HEK293 (cell line): ENCODE measurements at regions not wholly inside any gene's neighbourhood (a gene's known extent, or its start where the extent isn't known, plus 50 kb on each side); places are given as distances from the start of the nearest gene placed in this dataset.

Source experiments
- CTCF ChIA-PET: fragments of 350-600 bp; formaldehyde crosslinking; extraction: SDS; loops from one replicate; lab custom pipeline; 2021; ENCODE audit warnings: antibody characterized with exemption; lab: Yijun Ruan, JAX
- POLR2A ChIA-PET: fragments of 300-600 bp; formaldehyde crosslinking; extraction: SDS; loops from one replicate; lab custom pipeline; 2020; ENCODE audit warnings: antibody characterized with exemption, inconsistent platforms; lab: Yijun Ruan, JAX
- H3K27ac ChIP-seq: fragments of 200-500 bp; sonication (Bioruptor generic); 2 replicates; pipeline ENCODE4 v1.5.1; 2014; ENCODE audit warnings: low read depth, low read length, control low read depth, inconsistent platforms; ENCODE audit errors: extremely low read depth
- H3K36me3 ChIP-seq, 2 experiments: fragments of 200-500 bp in 1 of 2; sonication (Bioruptor generic) in 1 of 2; 1 replicate in 1 of 2; 2 replicates in 1 of 2; pipeline ENCODE4 v1.5.1; 2014 to 2017; ENCODE audit warnings: inconsistent platforms in 2 of 2, low read length in 2 of 2; ENCODE audit not compliant: control insufficient read depth in 2 of 2, insufficient read depth in 1 of 2
- H3K4me1 ChIP-seq: fragments of 200-500 bp; sonication (Bioruptor generic); 2 replicates; pipeline ENCODE4 v1.5.1; 2014; ENCODE audit warnings: mild to moderate bottlenecking, low read length, inconsistent platforms; ENCODE audit not compliant: control insufficient read depth, insufficient read depth
- H3K4me3 ChIP-seq: 2 replicates; pipeline ENCODE4 v1.5.1; 2011; ENCODE audit warnings: low read depth, mild to moderate bottlenecking, control low read depth, low read length, moderate library complexity
- H3K9me3 ChIP-seq: fragments of 200-500 bp; sonication (Bioruptor generic); 2 replicates; pipeline ENCODE4 v1.5.1; 2014; ENCODE audit warnings: low read depth, low read length, inconsistent platforms; ENCODE audit not compliant: control insufficient read depth, insufficient read depth
- HOXC10 ChIP-seq: sonication (generic); formaldehyde crosslinking; IDR thresholded peaks from 2 replicates; pipeline ENCODE4 v1.8.1; 2023; ENCODE audit warnings: mild to moderate bottlenecking, missing genetic modification reagents
- KLF16 ChIP-seq: fragments of 450-650 bp; formaldehyde crosslinking; IDR thresholded peaks from 2 replicates; pipeline ENCODE4 v1.5.1; 2017; ENCODE audit warnings: missing biosample characterization, missing genetic modification characterization
- OVOL3 ChIP-seq: fragments of 450-650 bp; formaldehyde crosslinking; IDR thresholded peaks from 2 replicates; pipeline ENCODE4 v1.5.1; 2016; ENCODE audit warnings: missing biosample characterization, missing genetic modification characterization
- RBAK ChIP-seq: fragments of 450-650 bp; formaldehyde crosslinking; IDR thresholded peaks from 2 replicates; pipeline ENCODE4 v1.5.1; 2016; ENCODE audit warnings: missing biosample characterization, missing genetic modification characterization
- TRIM28 ChIP-seq: IDR thresholded peaks from 2 replicates; pipeline ENCODE4 v1.6.1; 2011; ENCODE audit warnings: low read length, control low read depth, borderline replicate concordance
- ZBTB44 ChIP-seq: fragments of 450-650 bp; IDR thresholded peaks from 2 replicates; pipeline ENCODE4 v1.5.1; 2018; ENCODE audit warnings: missing biosample characterization, mild to moderate bottlenecking, missing genetic modification characterization
- ZNF133 ChIP-seq: fragments of 450-650 bp; formaldehyde crosslinking; IDR thresholded peaks from 2 replicates; pipeline ENCODE4 v1.5.1; 2016; ENCODE audit warnings: missing biosample characterization, missing genetic modification characterization
- ZNF16 ChIP-seq: fragments of 450-650 bp; formaldehyde crosslinking; IDR thresholded peaks from 2 replicates; pipeline ENCODE4 v1.5.1; 2016; ENCODE audit warnings: low read depth, missing biosample characterization, missing genetic modification characterization
- ZNF37A ChIP-seq: fragments of 450-650 bp; IDR thresholded peaks from 2 replicates; pipeline ENCODE4 v1.5.1; 2018; ENCODE audit warnings: missing biosample characterization, missing genetic modification characterization
- ZNF416 ChIP-seq: fragments of 450-650 bp; formaldehyde crosslinking; IDR thresholded peaks from 2 replicates; pipeline ENCODE4 v1.5.1; 2016; ENCODE audit warnings: missing biosample characterization, missing genetic modification characterization
- ZNF518A ChIP-seq: fragments of 450-650 bp; formaldehyde crosslinking; conservative IDR thresholded peaks from 2 replicates; pipeline ENCODE4 v1.5.1; 2016; ENCODE audit warnings: low read depth, missing biosample characterization, missing genetic modification characterization
- ZNF645 ChIP-seq: fragments of 450-650 bp; formaldehyde crosslinking; IDR thresholded peaks from 2 replicates; pipeline ENCODE4; 2016; ENCODE audit warnings: missing biosample characterization, missing genetic modification characterization
- ZNF776 ChIP-seq: fragments of 450-650 bp; formaldehyde crosslinking; IDR thresholded peaks from 2 replicates; pipeline ENCODE4 v1.5.0; 2017; ENCODE audit warnings: missing biosample characterization, missing genetic modification characterization, borderline replicate concordance
- ZNF777 ChIP-seq: fragments of 450-650 bp; formaldehyde crosslinking; IDR thresholded peaks from 2 replicates; pipeline ENCODE4 v1.5.1; 2017; ENCODE audit warnings: missing biosample characterization, missing genetic modification characterization, borderline replicate concordance
- ZNF792 ChIP-seq: fragments of 450-650 bp; formaldehyde crosslinking; IDR thresholded peaks from 2 replicates; pipeline ENCODE4 v1.5.1; 2016; ENCODE audit warnings: missing biosample characterization, missing genetic modification characterization
- ZSCAN18 ChIP-seq: fragments of 450-650 bp; formaldehyde crosslinking; IDR thresholded peaks from 2 replicates; pipeline ENCODE4 v1.5.1; 2016; ENCODE audit warnings: missing biosample characterization, missing genetic modification characterization
- TF ChIP-seq, protein P1 (sequence below): fragments of 450-650 bp; formaldehyde crosslinking; IDR thresholded peaks from 2 replicates; pipeline ENCODE4 v1.5.1; 2016; ENCODE audit warnings: missing biosample characterization, missing genetic modification characterization

GRCh38 chr11:32032052-32032451 is 58.8 kb upstream of the RCN1 start (continued):
- TF ChIP-seq ZNF16 (tag by site-specific recombination) (no peak), ZNF416 (tag by site-specific recombination) (no peak)
- TF ChIP-seq, all 188 proteins: peak for 0

DNA sequence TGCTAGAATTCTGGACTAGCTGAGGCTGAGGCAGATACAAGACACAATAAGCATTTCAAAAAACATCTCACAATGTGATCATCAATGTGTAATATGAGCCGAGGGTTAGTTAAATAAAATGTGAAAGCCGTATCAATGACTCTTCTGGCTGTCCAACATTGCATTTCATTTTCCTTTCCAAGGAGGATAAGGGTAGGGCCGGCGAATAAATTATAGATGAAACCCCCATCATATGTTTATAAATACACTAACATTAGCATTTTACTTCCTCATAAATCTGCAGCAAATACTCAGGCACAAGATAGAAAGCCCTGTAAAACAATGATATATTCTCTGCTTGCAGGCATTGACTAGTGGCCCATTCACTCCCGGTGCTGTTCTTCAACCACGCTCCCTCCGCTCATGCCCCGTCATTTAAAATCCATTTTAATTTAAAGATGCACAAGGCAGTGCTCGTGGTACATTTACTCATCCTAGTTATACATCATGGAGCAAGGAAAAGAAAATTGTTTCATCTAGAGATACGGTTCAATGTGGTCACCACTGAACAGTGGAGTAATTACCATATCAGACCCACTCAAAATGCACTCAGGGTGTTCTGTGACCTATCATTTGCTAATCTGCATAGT is 59.9 kb upstream of the RCN1 start:
- Histone ChIP-seq H3K36me3 (no peaks in the 10 kb centered on the region), H3K27ac (no peak overlapping the region), H3K9me3 (no peaks in the 10 kb centered on the region), H3K4me3 (no peak overlapping the region), H3K4me1 (no peaks in the 10 kb centered on the region)
- no peak for TF ChIP-seq ZNF792
- TF ChIP-seq, protein P1, sequence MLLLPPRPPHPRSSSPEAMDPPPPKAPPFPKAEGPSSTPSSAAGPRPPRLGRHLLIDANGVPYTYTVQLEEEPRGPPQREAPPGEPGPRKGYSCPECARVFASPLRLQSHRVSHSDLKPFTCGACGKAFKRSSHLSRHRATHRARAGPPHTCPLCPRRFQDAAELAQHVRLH (tag by site-specific recombination): no peak
- no peak for TF ChIP-seq TRIM28
- TF ChIP-seq ZNF518A (tag by site-specific recombination): no peak
- TF ChIP-seq ZNF133 (tag by site-specific recombination): no peak
- no peak for TF ChIP-seq ZBTB44 (tag by site-specific recombination)
- TF ChIP-seq RBAK (tag by site-specific recombination): no peak
- no peak for TF ChIP-seq ZNF777 (tag by site-specific recombination)
- TF ChIP-seq KLF16 (tag by site-specific recombination): no peak
- TF ChIP-seq ZNF37A (tag by site-specific recombination): no peak
- no peak for TF ChIP-seq OVOL3 (tag by site-specific recombination)
- no peak for TF ChIP-seq ZNF776 (tag by site-specific recombination)
- TF ChIP-seq HOXC10 (CRISPR knock-in tag): no peak
- TF ChIP-seq ZSCAN18 (tag by site-specific recombination): no peak
- no peak for TF ChIP-seq ZNF645 (tag by site-specific recombination)
- POLR2A ChIA-PET: interaction anchor here (0.6 kb wide), 1 partner anchor 64 kb away, joined by 4 read pairs; no protein-coding TSS in a partner anchor
- CTCF ChIA-PET: no interaction called here
